Stomach smooth muscle (tissue), 2 donors: ENCODE measurements at regions not wholly inside any gene's neighbourhood (a gene's known extent, or its start where the extent isn't known, plus 50 kb on each side); places are given as distances from the start of the nearest gene placed in this dataset.
"Not testable (repeated sequence)": the region's sequence is repeated elsewhere in the genome, so short reads cannot be mapped to it uniquely, and the experiment has no call there.

Experiments used
- H3K27ac ChIP-seq: one replicate; pipeline ENCODE4 v1.7.0; 2013; ENCODE audit warnings: mild to moderate bottlenecking, low read length, inconsistent platforms
- H3K27me3 ChIP-seq, 2 donors: one replicate each; pipeline ENCODE4 v1.7.0; 2013; ENCODE audit warnings: low read length in 2 of 2; ENCODE audit not compliant: insufficient read depth in 2 of 2, control insufficient read depth in 1 of 2
- H3K36me3 ChIP-seq, 2 donors: one replicate each; pipeline ENCODE4 v1.7.0; 2013; ENCODE audit warnings: low read length in 2 of 2; ENCODE audit not compliant: control insufficient read depth in 2 of 2, insufficient read depth in 2 of 2
- H3K4me1 ChIP-seq: one replicate; pipeline ENCODE4 v1.7.0; 2013; ENCODE audit warnings: low read length; ENCODE audit not compliant: control insufficient read depth, insufficient read depth
- H3K4me3 ChIP-seq, 2 donors: one replicate each; pipeline ENCODE4 v1.7.0; 2013; ENCODE audit warnings: low read length in 2 of 2
- H3K9ac ChIP-seq, 2 donors: one replicate each; pipeline ENCODE4 v1.7.0; 2013; ENCODE audit warnings: low read length in 2 of 2, mild to moderate bottlenecking in 1 of 2
- H3K9me3 ChIP-seq, 2 donors: one replicate each; pipeline ENCODE4 v1.7.0; 2013; ENCODE audit warnings: low read length in 2 of 2; ENCODE audit not compliant: control insufficient read depth in 2 of 2
- donor health status: healthy.
- donor health status: Pancreatic carcinoma.

DNA sequence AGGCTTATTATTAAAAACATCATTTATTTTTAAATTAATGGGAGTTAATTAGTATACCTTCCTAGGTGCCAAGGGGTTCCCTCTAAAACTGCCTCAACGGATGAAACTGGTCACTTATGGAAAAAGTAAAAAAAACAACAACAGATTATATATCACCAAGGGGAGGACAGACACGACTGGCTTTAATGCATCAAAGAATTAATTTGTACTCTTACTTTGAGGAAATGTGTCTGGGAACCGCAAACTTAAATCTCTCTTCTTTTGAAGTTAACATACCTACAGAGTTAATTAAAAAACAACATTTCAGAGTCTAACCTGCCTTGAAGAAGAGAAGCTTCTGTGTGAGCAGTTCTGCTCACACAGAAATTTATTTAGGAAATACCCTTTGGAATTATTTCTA is 354.6 kb downstream of the LRRC70 start:
- H3K4me3 ChIP-seq = no peak overlapping the region
- H3K9ac ChIP-seq = no peak overlapping the region
- no peaks in the 10 kb centered on the region for H3K9me3 ChIP-seq
- H3K36me3 ChIP-seq = no peaks in the 10 kb centered on the region
- no peak overlapping the region for H3K27ac ChIP-seq
- H3K4me1 ChIP-seq = no peaks in the 10 kb centered on the region
- no peaks in the 10 kb centered on the region for H3K27me3 ChIP-seq

DNA sequence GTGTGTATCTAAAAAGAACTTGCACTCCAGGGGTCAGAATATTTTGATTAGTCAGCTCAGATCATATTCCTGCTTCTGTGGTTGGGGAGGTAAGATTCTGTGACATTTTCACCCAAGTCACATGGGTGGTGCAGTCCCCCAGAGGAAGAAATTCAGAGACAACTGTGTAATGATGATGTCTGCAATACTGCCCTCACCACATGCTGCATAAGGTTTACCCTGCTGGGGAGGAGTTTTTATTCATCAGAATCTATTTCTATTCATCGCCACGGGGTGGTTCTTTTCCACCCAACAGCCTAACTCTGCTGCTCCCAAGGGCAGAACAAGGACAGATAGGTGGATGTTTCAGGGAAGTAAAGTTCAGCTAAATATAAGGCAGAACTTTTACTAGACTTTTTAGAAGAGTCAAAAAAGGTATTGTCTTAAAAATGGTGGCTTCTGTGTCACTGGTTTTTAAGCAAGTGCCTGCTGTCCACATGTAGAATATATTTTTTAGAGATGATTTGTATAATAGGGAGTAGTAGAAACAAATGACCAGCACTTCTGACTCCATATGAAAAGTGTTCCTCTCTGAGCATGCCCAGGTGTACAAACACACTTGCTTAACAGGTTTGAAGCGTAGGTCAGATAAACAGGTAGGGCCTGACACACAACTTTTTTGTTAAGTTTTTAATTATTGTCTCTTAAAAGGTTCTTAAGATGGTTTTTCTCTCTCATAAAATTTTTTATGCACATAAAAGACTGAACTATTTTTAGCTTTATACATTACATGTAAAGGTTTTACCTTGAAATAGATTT is 352.7 kb downstream of the LRRC70 start:
- no peak overlapping the region for H3K4me3 ChIP-seq
- no peaks in the 10 kb centered on the region for H3K4me1 ChIP-seq
- no peaks in the 10 kb centered on the region for H3K36me3 ChIP-seq
- no peak overlapping the region for H3K27ac ChIP-seq
- H3K9me3 ChIP-seq = no peaks in the 10 kb centered on the region
- no peak overlapping the region for H3K9ac ChIP-seq
- no peaks in the 10 kb centered on the region for H3K27me3 ChIP-seq

- no peak overlapping the region for H3K27ac ChIP-seq
- no peaks in the 10 kb centered on the region for H3K36me3 ChIP-seq
- no peak overlapping the region for H3K4me3 ChIP-seq
- H3K4me1 ChIP-seq = no peaks in the 10 kb centered on the region
- H3K9ac ChIP-seq = no peak overlapping the region
- H3K27me3 ChIP-seq = no peaks in the 10 kb centered on the region
- H3K9me3 ChIP-seq = peaks cover 2% of the 10 kb centered on the region in 2 donors
Measured at GRCh38 chr5:62922191-62922590, 343.6 kb downstream of the LRRC70 start.

DNA sequence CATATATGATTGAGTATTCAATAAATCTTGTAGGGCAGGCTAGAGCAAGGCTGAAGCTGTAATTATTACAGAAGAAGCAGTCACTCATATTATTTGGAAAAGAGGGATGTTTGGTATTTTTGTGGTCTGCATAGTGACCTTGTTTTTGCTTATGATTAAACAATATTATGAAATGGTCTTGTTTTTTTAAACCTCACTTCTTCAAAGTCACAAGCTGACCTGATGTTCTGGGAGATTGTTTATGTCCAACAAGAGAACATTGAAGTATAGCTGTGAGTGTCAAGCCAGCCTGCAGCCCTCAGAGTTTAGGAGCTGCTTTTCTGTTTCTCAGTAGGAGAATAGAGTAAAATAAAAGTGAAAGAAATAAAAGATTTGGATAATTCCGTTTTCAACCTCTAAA is 342.2 kb downstream of the LRRC70 start:
- Histone ChIP-seq H3K27ac (no peak overlapping the region), H3K9ac (no peak overlapping the region), H3K4me3 (no peak overlapping the region), H3K27me3 (no peaks in the 10 kb centered on the region), H3K9me3 (peaks cover 2% of the 10 kb centered on the region in 2 donors), H3K4me1 (no peaks in the 10 kb centered on the region), H3K36me3 (no peaks in the 10 kb centered on the region)

GRCh38 chr5:62909326-62909725 is 330.7 kb downstream of the LRRC70 start:
- Histone ChIP-seq H3K4me3 (no peak overlapping the region), H3K27me3 (no peaks in the 10 kb centered on the region), H3K9ac (no peak overlapping the region), H3K36me3 (no peaks in the 10 kb centered on the region), H3K9me3 (peaks cover 0 to 2% of the 10 kb centered on the region in 2 donors), H3K4me1 (no peaks in the 10 kb centered on the region), H3K27ac (no peak overlapping the region)

- no peak overlapping the region for H3K27ac ChIP-seq
- H3K36me3 ChIP-seq = no peaks in the 10 kb centered on the region
- no peak overlapping the region for H3K4me3 ChIP-seq
- H3K4me1 ChIP-seq = no peaks in the 10 kb centered on the region
- no peak overlapping the region for H3K9ac ChIP-seq
- H3K9me3 ChIP-seq = no peaks in the 10 kb centered on the region
- no peaks in the 10 kb centered on the region for H3K27me3 ChIP-seq
Measured at GRCh38 chr5:62902126-62902525, 323.5 kb downstream of the LRRC70 start.

- Histone ChIP-seq H3K9ac (no peak overlapping the region), H3K4me1 (no peaks in the 10 kb centered on the region), H3K36me3 (no peaks in the 10 kb centered on the region), H3K4me3 (no peak overlapping the region), H3K9me3 (no peaks in the 10 kb centered on the region), H3K27ac (no peak overlapping the region), H3K27me3 (no peaks in the 10 kb centered on the region)
Measured at GRCh38 chr5:62900976-62901375, 322.4 kb downstream of the LRRC70 start.

- Histone ChIP-seq H3K27me3 (no peaks in the 10 kb centered on the region), H3K4me1 (no peaks in the 10 kb centered on the region), H3K9ac (no peak overlapping the region), H3K9me3 (peaks cover 0 to 4% of the 10 kb centered on the region in 2 donors), H3K36me3 (no peaks in the 10 kb centered on the region), H3K27ac (no peak overlapping the region), H3K4me3 (no peak overlapping the region)
Measured at GRCh38 chr5:62896121-62896893, 317.7 kb downstream of the LRRC70 start.

DNA sequence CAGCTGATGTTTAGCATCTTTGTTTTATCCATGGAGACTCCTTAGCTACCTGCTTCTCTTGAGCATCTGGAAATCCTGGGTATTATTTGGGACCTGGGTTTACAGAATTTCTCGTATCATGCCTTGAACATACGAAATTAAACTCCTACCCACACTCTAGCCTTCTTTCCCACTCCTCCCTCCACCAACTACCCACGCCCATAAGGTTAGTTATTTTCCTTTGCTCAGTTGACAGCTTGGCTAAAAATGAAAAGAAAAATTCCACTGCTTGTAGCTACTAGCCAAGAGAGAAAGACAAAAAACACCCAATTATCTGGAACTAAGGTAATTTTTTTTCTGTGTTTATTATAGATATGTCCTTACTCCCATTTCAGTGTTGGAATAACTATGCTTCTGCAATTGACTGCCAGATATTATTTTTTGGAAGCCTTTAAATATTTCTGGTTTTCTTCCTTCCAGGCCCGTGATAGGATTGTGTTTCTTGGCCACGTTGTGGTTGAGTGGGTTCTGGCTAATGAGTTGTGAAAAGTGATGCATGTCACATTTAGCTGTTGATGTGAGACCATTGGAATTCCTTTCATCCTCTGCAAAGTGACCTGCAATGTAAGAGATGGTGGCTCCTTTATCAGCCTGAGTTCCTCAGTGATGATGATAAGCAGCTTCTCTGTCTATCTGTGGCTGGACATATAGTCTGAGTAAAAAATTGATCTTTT is 308.1 kb downstream of the LRRC70 start:
- no peaks in the 10 kb centered on the region for H3K9me3 ChIP-seq
- no peaks in the 10 kb centered on the region for H3K36me3 ChIP-seq
- H3K4me3 ChIP-seq = no peak overlapping the region
- H3K27me3 ChIP-seq = no peaks in the 10 kb centered on the region
- H3K4me1 ChIP-seq = no peaks in the 10 kb centered on the region
- H3K27ac ChIP-seq = no peak overlapping the region
- no peak overlapping the region for H3K9ac ChIP-seq

DNA sequence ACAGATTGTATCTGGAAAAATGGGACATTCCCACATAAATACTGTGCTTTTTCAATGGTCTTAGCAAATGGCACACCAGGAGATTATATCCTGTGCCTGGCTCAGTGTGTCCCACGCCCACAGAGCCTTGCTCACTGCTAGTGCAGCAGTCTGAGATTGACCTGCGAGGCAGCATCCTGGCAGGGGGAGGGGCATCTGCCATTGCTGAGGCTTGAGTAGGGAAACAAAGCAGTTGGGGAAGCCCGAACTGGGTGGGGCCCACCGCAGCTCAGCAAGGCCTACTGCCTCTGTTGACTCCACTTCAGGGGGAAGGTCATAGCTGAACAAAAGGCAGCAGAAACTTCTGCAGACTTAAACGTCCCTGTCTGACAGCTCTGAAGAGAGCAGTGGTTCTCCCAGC is 258.7 kb downstream of the LRRC70 start:
- H3K4me1 ChIP-seq, H3K9me3 ChIP-seq, H3K27ac ChIP-seq, H3K36me3 ChIP-seq, H3K4me3 ChIP-seq, H3K9ac ChIP-seq, H3K27me3 ChIP-seq: not testable (repeated sequence)
